ENCODE measurements at regions not wholly inside any gene's neighbourhood (a gene's known extent, or its start where the extent isn't known, plus 50 kb on each side); places are given as distances from the start of the nearest gene placed in this dataset.

- H3K9ac ChIP-seq (ENCODE audit: low read length in 3 of 3) = no peak overlapping the region
These were observed 159.8 kb downstream of the TFAP2C start for GRCh38 chr20:56788671-56789610.

GRCh38 chr20:56793916-56794315, 164.8 kb downstream of the TFAP2C start:
- no peak for FAIRE-seq
- Histone ChIP-seq H3K4me1 (ENCODE audit: control insufficient read depth in 2 of 3, insufficient read depth in 2 of 3, low read depth in 1 of 3, low read length in 3 of 3) (no peaks in the 10 kb centered on the region), H3K27me3 (ENCODE audit: control insufficient read depth, insufficient read depth, low read length) (no peaks in the 10 kb centered on the region)

More at GRCh38 chr20:56788671-56789610, 159.8 kb downstream of the TFAP2C start:
- intact Hi-C loops (cut with DNase I) = no loop called here
- Histone ChIP-seq H3K27me3 (ENCODE audit: control insufficient read depth, insufficient read depth, low read length) (no peaks in the 10 kb centered on the region), H3K36me3 (ENCODE audit: control insufficient read depth in 2 of 3, insufficient read depth in 3 of 3, low read length in 3 of 3) (no peaks in the 10 kb centered on the region), H3K27ac (ENCODE audit: low read depth in 2 of 2, low read length in 2 of 2) (no peak overlapping the region), H3K4me3 (ENCODE audit: low read length in 3 of 3) (no peak overlapping the region), H3K9me3 (ENCODE audit: control insufficient read depth in 2 of 3, insufficient read depth in 1 of 3, low read length in 3 of 3) (no peaks in the 10 kb centered on the region), H3K4me1 (ENCODE audit: control insufficient read depth in 2 of 3, insufficient read depth in 2 of 3, low read depth in 1 of 3, low read length in 3 of 3) (no peaks in the 10 kb centered on the region)
- TF ChIP-seq CTCF (IDR thresholded peaks at IDR 0.05; ENCODE audit: borderline replicate concordance, extremely low read depth, insufficient read depth) = no peak
- DNase-seq (peak in 1 of 5 donors; percentile 35), FAIRE-seq (no peak)

GRCh38 chr20:56795492-56795891, 166.4 kb downstream of the TFAP2C start:
- DNase-seq (no peak), FAIRE-seq (no peak)
- intact Hi-C loops (cut with DNase I) = no loop called here
- Histone ChIP-seq H3K9ac (ENCODE audit: low read length in 3 of 3) (no peak overlapping the region), H3K4me3 (ENCODE audit: low read length in 3 of 3) (no peak overlapping the region), H3K9me3 (ENCODE audit: control insufficient read depth in 2 of 3, insufficient read depth in 1 of 3, low read length in 3 of 3) (peaks cover 0 to 6% (median 3%) of the 10 kb centered on the region in 3 donors), H3K27me3 (ENCODE audit: control insufficient read depth, insufficient read depth, low read length) (no peaks in the 10 kb centered on the region), H3K4me1 (ENCODE audit: control insufficient read depth in 2 of 3, insufficient read depth in 2 of 3, low read depth in 1 of 3, low read length in 3 of 3) (no peaks in the 10 kb centered on the region), H3K36me3 (ENCODE audit: control insufficient read depth in 2 of 3, insufficient read depth in 3 of 3, low read length in 3 of 3) (no peaks in the 10 kb centered on the region), H3K27ac (ENCODE audit: low read depth in 2 of 2, low read length in 2 of 2) (no peak overlapping the region)
- no peak for TF ChIP-seq CTCF (IDR thresholded peaks at IDR 0.05; ENCODE audit: borderline replicate concordance, extremely low read depth, insufficient read depth)

More at GRCh38 chr20:56793916-56794315, 164.8 kb downstream of the TFAP2C start:
- Histone ChIP-seq H3K36me3 (ENCODE audit: control insufficient read depth in 2 of 3, insufficient read depth in 3 of 3, low read length in 3 of 3) (no peaks in the 10 kb centered on the region), H3K9me3 (ENCODE audit: control insufficient read depth in 2 of 3, insufficient read depth in 1 of 3, low read length in 3 of 3) (peaks cover 0 to 3% (median 3%) of the 10 kb centered on the region in 3 donors), H3K27ac (ENCODE audit: low read depth in 2 of 2, low read length in 2 of 2) (no peak overlapping the region), H3K4me3 (ENCODE audit: low read length in 3 of 3) (no peak overlapping the region), H3K9ac (ENCODE audit: low read length in 3 of 3) (no peak overlapping the region)
- no peak for TF ChIP-seq CTCF (IDR thresholded peaks at IDR 0.05; ENCODE audit: borderline replicate concordance, extremely low read depth, insufficient read depth)
- no peak for DNase-seq
- intact Hi-C loops (cut with DNase I) = no loop called here

All from kidney (tissue), 13 donors.